Right cardiac atrium (tissue), 5 donors: ENCODE measurements at regions not wholly inside any gene's neighbourhood (a gene's known extent, or its start where the extent isn't known, plus 50 kb on each side); places are given as distances from the start of the nearest gene placed in this dataset.

ENCODE experiments used
- ATAC-seq, 2 donors: fragments of 200-7000 bp; cut with Tn5 transposase; one replicate each; pipeline versions ENCODE4 v1.8.0 to v1.9.1; 2020; ENCODE audit warnings: moderate library complexity in 2 of 2, mild to moderate bottlenecking in 1 of 2
- DNase-seq, 3 donors: peaks; one replicate each; pipeline ENCODE4 v3.0.0-alpha.2; 2020
- H3K27ac ChIP-seq: one replicate; pipeline ENCODE4 v1.5.1; 2013; ENCODE audit warnings: mild to moderate bottlenecking, low read length, control low read depth, moderate library complexity
- H3K27me3 ChIP-seq: one replicate; pipeline ENCODE4 v1.6.1; 2013; ENCODE audit not compliant: control insufficient read depth, insufficient read depth
- H3K4me1 ChIP-seq: one replicate; pipeline ENCODE4 v1.6.1; 2013; ENCODE audit warnings: low read length; ENCODE audit not compliant: control insufficient read depth, insufficient read depth
- H3K4me3 ChIP-seq: one replicate; pipeline ENCODE4 v1.5.1; 2013; ENCODE audit warnings: low read length, control low read depth
- H3K9me3 ChIP-seq: one replicate; pipeline ENCODE4 v1.6.1; 2013; ENCODE audit warnings: low read length; ENCODE audit not compliant: control insufficient read depth
- WGBS: extraction: QIAGEN DNeasy Blood & Tissue Kit; methylation state at CpG from one replicate; pipeline ENCODE4 v1.1.7; 2013; 5-methylcytosine and 5-hydroxymethylcytosine counted together
- intact Hi-C, 4 donors: fragments of 100-400 bp; cut with DNase I; formaldehyde crosslinking; loops; one replicate each; pipeline versions ENCODE4 v1.11.0 to v1.14.0; 2022 to 2023
- donor health status: healthy with polysubstance abuse.
- donor health status: DM: no; HTN: yes; CAD: no.
- donor health status: DM: no; HTN: no; CAD: no.
- donor health status: DM: no; HTN: yes; CAD: no; lungs with severe emphysema.
- donor health status: DM: yes; HTN: yes; CAD: no.

- no peaks in the 10 kb centered on the region for H3K27me3 ChIP-seq
- DNase-seq (no peak), ATAC-seq (no peak)
- WGBS: 92% methylated on average over 1 of the region's 1 CpG
- H3K9me3 ChIP-seq: no peaks in the 10 kb centered on the region
- intact Hi-C loops: no loop called here
- H3K4me3 ChIP-seq: no peak overlapping the region
- H3K4me1 ChIP-seq: no peaks in the 10 kb centered on the region
- H3K27ac ChIP-seq: no peak overlapping the region
Observed at GRCh38 chr14:83566567-83566966, 1963.4 kb upstream of the FLRT2 start.

GRCh38 chr14:83568141-83568540 is 1961.8 kb upstream of the FLRT2 start:
- 71% methylated on average over 1 of the region's 1 CpG for WGBS
- H3K9me3 ChIP-seq: no peaks in the 10 kb centered on the region
- H3K27ac ChIP-seq: no peak overlapping the region
- no peaks in the 10 kb centered on the region for H3K4me1 ChIP-seq
- ATAC-seq (no peak), DNase-seq (no peak)
- H3K27me3 ChIP-seq: no peaks in the 10 kb centered on the region
- intact Hi-C loops: no loop called here
- H3K4me3 ChIP-seq: no peak overlapping the region

- no peaks in the 10 kb centered on the region for H3K4me1 ChIP-seq
- ATAC-seq: no peak
- no peak overlapping the region for H3K27ac ChIP-seq
- no peak for DNase-seq
- H3K9me3 ChIP-seq: no peaks in the 10 kb centered on the region
- no peak overlapping the region for H3K4me3 ChIP-seq
- H3K27me3 ChIP-seq: no peaks in the 10 kb centered on the region
- intact Hi-C loops: no loop called here
- WGBS: 64% methylated on average over 1 of the region's 1 CpG
Observed at GRCh38 chr14:83575301-83575700, 1954.6 kb upstream of the FLRT2 start.

GRCh38 chr14:83583201-83583600 is 1946.7 kb upstream of the FLRT2 start:
- no peak for ATAC-seq
- no peaks in the 10 kb centered on the region for H3K27me3 ChIP-seq
- DNase-seq: no peak
- intact Hi-C loops: no loop called here
- H3K4me3 ChIP-seq: no peak overlapping the region
- H3K27ac ChIP-seq: no peak overlapping the region
- no peaks in the 10 kb centered on the region for H3K4me1 ChIP-seq
- no peaks in the 10 kb centered on the region for H3K9me3 ChIP-seq

GRCh38 chr14:83594874-83595273 is 1935.1 kb upstream of the FLRT2 start:
- intact Hi-C loops: no loop called here
- peak in 1 of 3 donors; percentile 6 for DNase-seq

GRCh38 chr14:83607682-83608081 is 1922.3 kb upstream of the FLRT2 start:
- Histone ChIP-seq H3K27ac (no peak overlapping the region), H3K27me3 (no peaks in the 10 kb centered on the region), H3K4me1 (no peaks in the 10 kb centered on the region), H3K4me3 (no peak overlapping the region), H3K9me3 (no peaks in the 10 kb centered on the region)
- 92% methylated on average over 9 of the region's 9 CpGs for WGBS
- DNase-seq: peak in 1 of 3 donors; percentile 5
- no peak for ATAC-seq
- intact Hi-C loops: no loop called here

More at GRCh38 chr14:83594874-83595273, 1935.1 kb upstream of the FLRT2 start:
- WGBS: 95% methylated on average over 13 of the region's 13 CpGs
- ATAC-seq: no peak
- Histone ChIP-seq H3K4me1 (no peaks in the 10 kb centered on the region), H3K27me3 (no peaks in the 10 kb centered on the region), H3K9me3 (no peaks in the 10 kb centered on the region), H3K4me3 (no peak overlapping the region), H3K27ac (no peak overlapping the region)

GRCh38 chr14:83611491-83611890 is 1918.5 kb upstream of the FLRT2 start:
- Histone ChIP-seq H3K27ac (no peak overlapping the region), H3K4me3 (no peak overlapping the region), H3K27me3 (no peaks in the 10 kb centered on the region), H3K9me3 (no peaks in the 10 kb centered on the region), H3K4me1 (no peaks in the 10 kb centered on the region)
- intact Hi-C loops: no loop called here
- DNase-seq (no peak), ATAC-seq (no peak)
- 40% methylated on average over 4 of the region's 4 CpGs for WGBS

GRCh38 chr14:83611906-83612390 is 1918.0 kb upstream of the FLRT2 start:
- intact Hi-C loops: no loop called here
- H3K4me1 ChIP-seq: no peaks in the 10 kb centered on the region
- no peaks in the 10 kb centered on the region for H3K27me3 ChIP-seq
- DNase-seq (no peak), ATAC-seq (no peak)
- H3K9me3 ChIP-seq: no peaks in the 10 kb centered on the region
- no peak overlapping the region for H3K4me3 ChIP-seq
- H3K27ac ChIP-seq: no peak overlapping the region

- intact Hi-C loops: no loop called here
- DNase-seq (no peak), ATAC-seq (no peak)
- Histone ChIP-seq H3K27ac (no peak overlapping the region), H3K9me3 (no peaks in the 10 kb centered on the region), H3K4me3 (no peak overlapping the region), H3K4me1 (no peaks in the 10 kb centered on the region), H3K27me3 (no peaks in the 10 kb centered on the region)
- WGBS: 64% methylated on average over 5 of the region's 5 CpGs
Observed at GRCh38 chr14:83614956-83615355, 1915.0 kb upstream of the FLRT2 start.

- ATAC-seq: no peak
- intact Hi-C loops: no loop called here
- Histone ChIP-seq H3K4me1 (no peaks in the 10 kb centered on the region), H3K9me3 (no peaks in the 10 kb centered on the region), H3K27me3 (no peaks in the 10 kb centered on the region), H3K4me3 (no peak overlapping the region), H3K27ac (no peak overlapping the region)
- WGBS: 52% methylated on average over 1 of the region's 1 CpG
- no peak for DNase-seq
Observed at GRCh38 chr14:83624541-83624940, 1905.4 kb upstream of the FLRT2 start.

GRCh38 chr14:83632375-83632774 is 1897.6 kb upstream of the FLRT2 start:
- intact Hi-C loops: no loop called here
- ATAC-seq (no peak), DNase-seq (no peak)
- no peaks in the 10 kb centered on the region for H3K9me3 ChIP-seq
- H3K27me3 ChIP-seq: no peaks in the 10 kb centered on the region
- no peak overlapping the region for H3K4me3 ChIP-seq
- H3K27ac ChIP-seq: no peak overlapping the region
- H3K4me1 ChIP-seq: no peaks in the 10 kb centered on the region

GRCh38 chr14:83638748-83639504 is 1891.0 kb upstream of the FLRT2 start:
- 91% methylated on average over 18 of the region's 18 CpGs for WGBS
- Histone ChIP-seq H3K9me3 (no peaks in the 10 kb centered on the region), H3K27me3 (no peaks in the 10 kb centered on the region), H3K27ac (no peak overlapping the region), H3K4me1 (no peaks in the 10 kb centered on the region), H3K4me3 (no peak overlapping the region)
- intact Hi-C loops: no loop called here
- no peak for DNase-seq
- ATAC-seq: no peak
